AG09309 (cell line): ENCODE measurements at regions not wholly inside any gene's neighbourhood (a gene's known extent, or its start where the extent isn't known, plus 50 kb on each side); places are given as distances from the start of the nearest gene placed in this dataset.

Experiments
- DNase-seq: peaks from one replicate; pipeline ENCODE4 v3.0.0-alpha.2; 2010; ENCODE audit warnings: low read depth
- H3K4me3 ChIP-seq: 2 replicates; pipeline ENCODE4 v1.5.1; 2011; ENCODE audit warnings: mild to moderate bottlenecking, low read depth, low read length, moderate library complexity; ENCODE audit not compliant: control insufficient read depth
- CTCF ChIP-seq: IDR thresholded peaks from 2 replicates; pipeline ENCODE4 v1.5.1; 2011; ENCODE audit warnings: mild to moderate bottlenecking, low read depth, low read length, inconsistent platforms; ENCODE audit not compliant: insufficient read depth, control insufficient read depth; ENCODE audit errors: missing control alignments

- no peak for DNase-seq
- no peak for TF ChIP-seq CTCF
- H3K4me3 ChIP-seq, result no peak overlapping the region
These were observed 855.5 kb upstream of the NUDT12 start for GRCh38 chr5:104418056-104418455.

- DNase-seq, result no peak
- no peak overlapping the region for H3K4me3 ChIP-seq
- peak; percentile 17 for TF ChIP-seq CTCF
These were observed 850.2 kb upstream of the NUDT12 start for GRCh38 chr5:104412649-104413240.

GRCh38 chr5:104400941-104401340, 838.4 kb upstream of the NUDT12 start:
- DNase-seq, result no peak
- no peak overlapping the region for H3K4me3 ChIP-seq
- TF ChIP-seq CTCF, result no peak

- no peak for DNase-seq
- H3K4me3 ChIP-seq, result no peak overlapping the region
- no peak for TF ChIP-seq CTCF
These were observed 823.3 kb upstream of the NUDT12 start for GRCh38 chr5:104385906-104386305.

GRCh38 chr5:104375345-104375744, 812.8 kb upstream of the NUDT12 start:
- TF ChIP-seq CTCF, result no peak
- no peak for DNase-seq
- H3K4me3 ChIP-seq, result no peak overlapping the region

GRCh38 chr5:104372796-104373195, 810.2 kb upstream of the NUDT12 start:
- H3K4me3 ChIP-seq, result no peak overlapping the region
- TF ChIP-seq CTCF, result no peak
- no peak for DNase-seq

- no peak for DNase-seq
- H3K4me3 ChIP-seq, result no peak overlapping the region
- TF ChIP-seq CTCF, result no peak
These were observed 809.8 kb upstream of the NUDT12 start for GRCh38 chr5:104372376-104372775.
